H9 (cell line): ENCODE measurements at regions not wholly inside any gene's neighbourhood (a gene's known extent, or its start where the extent isn't known, plus 50 kb on each side); places are given as distances from the start of the nearest gene placed in this dataset.

ENCODE experiments used
- DNase-seq: peaks from one replicate; pipeline ENCODE4 v3.0.0-alpha.2; 2017
- H2AFZ ChIP-seq: one replicate; pipeline ENCODE4 v1.6.1; 2013; ENCODE audit warnings: mild to moderate bottlenecking, low read length, control low read depth, moderate library complexity
- H2AK5ac ChIP-seq: 2 replicates; pipeline ENCODE4 v1.6.1; 2013; ENCODE audit warnings: low read length, control low read depth, mixed read lengths; ENCODE audit not compliant: insufficient read length
- H2BK120ac ChIP-seq: one replicate; pipeline ENCODE4 v1.6.1; 2013; ENCODE audit warnings: low read depth, mild to moderate bottlenecking, low read length, control low read depth, inconsistent platforms; ENCODE audit not compliant: poor library complexity, severe bottlenecking
- H2BK12ac ChIP-seq: 2 replicates; pipeline ENCODE4 v1.6.1; 2013; ENCODE audit warnings: low read length, control low read depth, mixed read lengths, low read depth; ENCODE audit not compliant: insufficient read length
- H2BK15ac ChIP-seq: 2 replicates; pipeline ENCODE4 v1.6.1; 2013; ENCODE audit warnings: low read depth, low read length, control low read depth
- H2BK20ac ChIP-seq: one replicate; pipeline ENCODE4 v1.6.1; 2013; ENCODE audit warnings: low read depth, mild to moderate bottlenecking, low read length, control low read depth, inconsistent platforms; ENCODE audit not compliant: poor library complexity, severe bottlenecking
- H2BK5ac ChIP-seq: 2 replicates; pipeline ENCODE4 v1.6.1; 2013; ENCODE audit warnings: low read length, control low read depth, mixed read lengths; ENCODE audit not compliant: insufficient read length
- H3K14ac ChIP-seq: 2 replicates; pipeline ENCODE4 v1.6.1; 2013; ENCODE audit warnings: low read length, control low read depth; ENCODE audit not compliant: insufficient read depth
- H3K18ac ChIP-seq: 2 replicates; pipeline ENCODE4 v1.6.1; 2013; ENCODE audit warnings: low read depth, mild to moderate bottlenecking, mixed read lengths, low read length, control low read depth; ENCODE audit not compliant: insufficient read length
- H3K23ac ChIP-seq: 2 replicates; pipeline ENCODE4 v1.6.1; 2013; ENCODE audit warnings: low read length, control low read depth, mixed read lengths, low read depth; ENCODE audit not compliant: insufficient read length
- H3K23me2 ChIP-seq: 2 replicates; pipeline ENCODE4 v1.6.1; 2013; ENCODE audit warnings: low read depth, mild to moderate bottlenecking, mixed read lengths, low read length, control low read depth; ENCODE audit not compliant: insufficient read length, poor library complexity, severe bottlenecking
- H3K27ac ChIP-seq: 2 replicates; pipeline ENCODE4 v1.5.1; 2013; ENCODE audit warnings: low read length, control low read depth, mixed read lengths, low read depth; ENCODE audit not compliant: insufficient read length
- H3K27me3 ChIP-seq: 2 replicates; pipeline ENCODE4 v1.6.1; 2013; ENCODE audit warnings: low read length, control low read depth, inconsistent platforms; ENCODE audit not compliant: insufficient read depth
- H3K4ac ChIP-seq: 2 replicates; pipeline ENCODE4 v1.6.1; 2013; ENCODE audit warnings: low read depth, mild to moderate bottlenecking, control low read depth, inconsistent platforms, low read length, moderate library complexity
- H3K4me1 ChIP-seq: 2 replicates; pipeline ENCODE4 v1.6.1; 2013; ENCODE audit warnings: low read length, control low read depth, inconsistent platforms; ENCODE audit not compliant: insufficient read depth
- H3K4me2 ChIP-seq: 2 replicates; pipeline ENCODE4 v1.6.1; 2013; ENCODE audit warnings: low read length, control low read depth, mixed read lengths; ENCODE audit not compliant: insufficient read length, insufficient read depth
- H3K56ac ChIP-seq: 2 replicates; pipeline ENCODE4 v1.6.1; 2013; ENCODE audit warnings: low read depth, mild to moderate bottlenecking, mixed read lengths, low read length, control low read depth; ENCODE audit not compliant: insufficient read length
- H3K79me1 ChIP-seq: 2 replicates; pipeline ENCODE4 v1.6.1; 2013; ENCODE audit warnings: low read depth, mild to moderate bottlenecking, moderate library complexity, low read length, control low read depth, inconsistent platforms; ENCODE audit not compliant: insufficient read depth, poor library complexity, severe bottlenecking
- H3K79me2 ChIP-seq: 2 replicates; pipeline ENCODE4 v1.6.1; 2013; ENCODE audit warnings: low read length, control low read depth, inconsistent platforms; ENCODE audit not compliant: insufficient read depth
- H3K9ac ChIP-seq: 2 replicates; pipeline ENCODE4 v1.6.1; 2013; ENCODE audit warnings: low read length, control low read depth, mixed read lengths; ENCODE audit not compliant: insufficient read length; ENCODE audit errors: extremely low read depth
- H3K9me3 ChIP-seq: one replicate; pipeline ENCODE4 v1.6.1; 2013; ENCODE audit warnings: low read depth, low read length, inconsistent platforms; ENCODE audit not compliant: control insufficient read depth
- H3T11ph ChIP-seq: one replicate; pipeline ENCODE4 v1.6.1; 2013; ENCODE audit warnings: mild to moderate bottlenecking, low read length, control low read depth, inconsistent platforms
- H4K20me1 ChIP-seq: one replicate; pipeline ENCODE4 v1.6.1; 2013; ENCODE audit not compliant: control insufficient read depth, insufficient read length, insufficient read depth
- H4K5ac ChIP-seq: 2 replicates; pipeline ENCODE4 v1.6.1; 2013; ENCODE audit warnings: low read depth, mild to moderate bottlenecking, mixed read lengths, low read length, control low read depth; ENCODE audit not compliant: insufficient read length
- H4K8ac ChIP-seq: replicated peaks from 2 replicates; pipeline ENCODE4 v1.6.1; 2013; ENCODE audit warnings: low read length, control low read depth, mixed read lengths, low read depth; ENCODE audit not compliant: insufficient read length
- H4K91ac ChIP-seq: 2 replicates; pipeline ENCODE4 v1.6.1; 2013; ENCODE audit warnings: low read depth, mild to moderate bottlenecking, moderate library complexity, mixed read lengths, low read length, control low read depth; ENCODE audit not compliant: insufficient read length
- H3K27ac Mint-ChIP-seq, 3 experiments: 2 replicates in 2 of 3; 3 replicates in 1 of 3; pipeline ENCODE4 v1.8.0; 2020 to 2021; ENCODE audit warnings: mixed read lengths in 3 of 3, mild to moderate bottlenecking in 1 of 3, moderate library complexity in 1 of 3
- H3K27me3 Mint-ChIP-seq: 2 replicates; pipeline ENCODE4 v1.8.0; 2021; ENCODE audit warnings: low read depth, mild to moderate bottlenecking, moderate library complexity, mixed read lengths
- H3K36me3 Mint-ChIP-seq, 3 experiments: 2 replicates in 2 of 3; 3 replicates in 1 of 3; pipeline ENCODE4 v1.8.0; 2020 to 2021; ENCODE audit warnings: low read depth in 3 of 3, mixed read lengths in 3 of 3; ENCODE audit not compliant: insufficient read depth in 1 of 3
- H3K4me1 Mint-ChIP-seq, 2 experiments: 2 replicates each; pipeline ENCODE4 v1.8.0; 2020; ENCODE audit warnings: mixed read lengths in 2 of 2
- H3K4me3 Mint-ChIP-seq, 2 experiments: 2 replicates in 1 of 2; 3 replicates in 1 of 2; pipeline ENCODE4 v1.8.0; 2020 to 2021; ENCODE audit warnings: mild to moderate bottlenecking in 2 of 2, mixed read lengths in 2 of 2, moderate library complexity in 1 of 2
- H3K9me3 Mint-ChIP-seq, 2 experiments: 2 replicates in 1 of 2; 3 replicates in 1 of 2; pipeline ENCODE4 v1.8.0; 2020; ENCODE audit warnings: mild to moderate bottlenecking in 2 of 2, mixed read lengths in 2 of 2, moderate library complexity in 1 of 2
- CTCF ChIP-seq: fragments of 200-600 bp; sonication (generic); conservative IDR thresholded peaks from 3 replicates; pipeline ENCODE4 v1.8.0; 2021; ENCODE audit warnings: antibody characterized with exemption, mild to moderate bottlenecking
- WGBS: extraction: QIAGEN DNeasy Blood & Tissue Kit; methylation state at CpG from one replicate; pipeline ENCODE4 v1.1.7; 2013; ENCODE audit warnings: missing lambda C conversion rate, low lambda C conversion rate, mixed read lengths; ENCODE audit not compliant: insufficient read length; ENCODE audit errors: extremely low coverage; 5-methylcytosine and 5-hydroxymethylcytosine counted together

- Histone ChIP-seq H3K9me3 (no peaks in the 10 kb centered on the region), H3K14ac (no peak overlapping the region), H4K20me1 (no peaks in the 10 kb centered on the region), H3T11ph (no peak overlapping the region), H3K18ac (no peak overlapping the region), H2AFZ (no peak overlapping the region), H3K27ac (no peak overlapping the region), H3K56ac (no peak overlapping the region), H4K91ac (no peak overlapping the region), H3K23me2 (no peaks in the 10 kb centered on the region), H3K79me2 (no peaks in the 10 kb centered on the region), H3K27me3 (no peaks in the 10 kb centered on the region), H2AK5ac (no peak overlapping the region), H3K9ac (no peak overlapping the region), H2BK15ac (no peak overlapping the region), H2BK5ac (no peak overlapping the region), H3K23ac (no peak overlapping the region), H3K4me1 (no peaks in the 10 kb centered on the region), H2BK12ac (no peak overlapping the region), H2BK20ac (no peak overlapping the region), H4K8ac (no peak overlapping the region), H3K4me2 (no peak overlapping the region), H3K4ac (no peak overlapping the region), H2BK120ac (no peak overlapping the region), H4K5ac (no peak overlapping the region), H3K79me1 (no peaks in the 10 kb centered on the region)
- Mint-ChIP-seq H3K9me3 (peaks cover 15 to 17% of the 10 kb centered on the region in 2 experiments), H3K27me3 (no peaks in the 10 kb centered on the region; the same call in none of the 2 replicates), H3K36me3 (peaks cover 0 to 20% (median 6%) of the 10 kb centered on the region in 3 experiments; a peak in 4 of 7 replicates), H3K27ac (no peak overlapping the region), H3K4me1 (no peaks in the 10 kb centered on the region), H3K4me3 (no peak overlapping the region)
- no peak for TF ChIP-seq CTCF
- no peak for DNase-seq
- no CpG with 5 or more reads among the region's 5 CpGs for WGBS
Measured at GRCh38 chr6:4300917-4301316, 165.5 kb upstream of the ECI2 start.
